ENCODE measurements at regions not wholly inside any gene's neighbourhood (a gene's known extent, or its start where the extent isn't known, plus 50 kb on each side); places are given as distances from the start of the nearest gene placed in this dataset.

DNA sequence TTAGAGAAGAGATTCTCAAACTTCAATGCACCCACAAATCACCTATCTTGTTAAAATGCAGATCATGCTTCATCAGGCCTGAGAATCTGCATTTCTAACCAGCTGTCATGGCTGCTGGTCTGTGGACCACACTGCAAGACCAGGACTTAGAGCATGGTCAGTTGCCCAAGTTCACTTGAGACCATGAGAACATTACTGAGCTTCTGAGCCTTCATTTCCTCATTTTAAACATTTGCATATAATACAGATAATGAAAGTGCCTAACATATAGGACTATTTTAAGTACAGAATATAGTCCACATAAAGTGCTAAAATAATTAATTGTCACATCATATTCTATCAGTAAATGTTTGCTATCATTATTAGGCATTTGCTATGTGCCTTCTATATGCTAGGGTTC is 260.8 kb upstream of the TNC start:
- Histone ChIP-seq H2AFZ (ENCODE audit: low read depth, low read length) (no peak overlapping the region), H3K4me2 (ENCODE audit: low read length) (no peak overlapping the region)

DNA sequence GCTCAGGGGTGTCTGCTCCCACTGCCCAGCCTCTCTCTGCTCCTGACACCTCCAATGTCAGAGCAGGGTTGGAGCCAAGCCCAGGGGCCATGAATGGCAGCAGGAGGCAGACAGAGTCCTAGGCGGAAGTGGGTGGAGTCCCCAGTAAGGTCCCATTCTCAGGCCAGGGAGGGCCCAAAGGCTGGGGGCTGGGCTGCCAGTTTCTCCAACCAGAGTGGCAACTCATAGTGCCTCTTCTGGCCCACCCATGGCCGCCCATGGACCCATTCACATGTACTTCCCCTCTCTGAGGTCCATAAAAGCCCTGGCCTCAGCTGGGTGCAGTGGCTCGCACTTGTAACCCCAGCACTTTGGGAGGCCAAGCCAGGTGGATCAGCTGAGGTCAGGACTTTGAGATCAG is 261.8 kb upstream of the TNC start:
- TF ChIP-seq, protein P1, sequence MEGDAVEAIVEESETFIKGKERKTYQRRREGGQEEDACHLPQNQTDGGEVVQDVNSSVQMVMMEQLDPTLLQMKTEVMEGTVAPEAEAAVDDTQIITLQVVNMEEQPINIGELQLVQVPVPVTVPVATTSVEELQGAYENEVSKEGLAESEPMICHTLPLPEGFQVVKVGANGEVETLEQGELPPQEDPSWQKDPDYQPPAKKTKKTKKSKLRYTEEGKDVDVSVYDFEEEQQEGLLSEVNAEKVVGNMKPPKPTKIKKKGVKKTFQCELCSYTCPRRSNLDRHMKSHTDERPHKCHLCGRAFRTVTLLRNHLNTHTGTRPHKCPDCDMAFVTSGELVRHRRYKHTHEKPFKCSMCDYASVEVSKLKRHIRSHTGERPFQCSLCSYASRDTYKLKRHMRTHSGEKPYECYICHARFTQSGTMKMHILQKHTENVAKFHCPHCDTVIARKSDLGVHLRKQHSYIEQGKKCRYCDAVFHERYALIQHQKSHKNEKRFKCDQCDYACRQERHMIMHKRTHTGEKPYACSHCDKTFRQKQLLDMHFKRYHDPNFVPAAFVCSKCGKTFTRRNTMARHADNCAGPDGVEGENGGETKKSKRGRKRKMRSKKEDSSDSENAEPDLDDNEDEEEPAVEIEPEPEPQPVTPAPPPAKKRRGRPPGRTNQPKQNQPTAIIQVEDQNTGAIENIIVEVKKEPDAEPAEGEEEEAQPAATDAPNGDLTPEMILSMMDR (IDR thresholded peaks at IDR 0.05; ENCODE audit: low read depth, low read length), result no peak
- TF ChIP-seq EZH2phosphoT487 (IDR thresholded peaks at IDR 0.05; ENCODE audit: low read depth), result no peak

More for the DNA sequence above, 260.8 kb upstream of the TNC start:
- Histone ChIP-seq H3K9me3 (ENCODE audit: insufficient read depth, low read length) (no peaks in the 10 kb centered on the region), H4K20me1 (ENCODE audit: insufficient read depth, low read length) (no peaks in the 10 kb centered on the region), H3K36me3 (replicated peaks; ENCODE audit: low read depth, low read length) (no peaks in the 10 kb centered on the region), H3K27ac (ENCODE audit: low read length) (no peak overlapping the region), H3K9ac (ENCODE audit: low read length) (no peak overlapping the region), H3K4me1 (ENCODE audit: low read length) (peaks cover 6% of the 10 kb centered on the region), H3K27me3 (ENCODE audit: low read depth, low read length) (no peaks in the 10 kb centered on the region), H3K4me3 (ENCODE audit: low read length) (no peak overlapping the region), H3K79me2 (ENCODE audit: low read length) (no peaks in the 10 kb centered on the region)
- no peak for TF ChIP-seq EZH2phosphoT487 (IDR thresholded peaks at IDR 0.05; ENCODE audit: low read depth)
- TF ChIP-seq, protein P1 (IDR thresholded peaks at IDR 0.05; ENCODE audit: low read depth, low read length), result no peak

DNA sequence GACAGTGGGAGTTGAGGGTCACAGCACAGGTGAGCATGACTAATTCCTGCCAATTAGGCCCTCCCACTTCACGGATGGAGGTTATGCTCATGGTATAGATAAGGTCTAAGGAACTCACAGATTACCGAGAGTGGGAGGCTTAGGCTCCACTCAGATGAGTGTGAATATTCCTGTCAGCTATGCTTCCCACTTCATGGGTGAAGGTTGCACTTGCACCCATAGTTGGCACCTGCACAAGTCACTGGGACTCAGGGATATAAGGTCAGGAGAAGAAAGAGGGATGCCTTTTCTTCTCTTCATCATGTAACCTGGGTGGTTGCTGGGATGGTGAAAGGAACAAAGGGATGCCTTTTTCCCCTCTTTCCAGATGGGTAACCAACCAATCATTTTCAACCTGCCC is 264.9 kb upstream of the TNC start:
- no peaks in the 10 kb centered on the region for H3K9me3 ChIP-seq (ENCODE audit: insufficient read depth, low read length)
- TF ChIP-seq, protein P1 (IDR thresholded peaks at IDR 0.05; ENCODE audit: low read depth, low read length), result no peak
- TF ChIP-seq EZH2phosphoT487 (IDR thresholded peaks at IDR 0.05; ENCODE audit: low read depth), result no peak
- no peaks in the 10 kb centered on the region for H3K27me3 ChIP-seq (ENCODE audit: low read depth, low read length)
- H3K4me2 ChIP-seq (ENCODE audit: low read length), result no peak overlapping the region
- no peak overlapping the region for H3K4me3 ChIP-seq (ENCODE audit: low read length)
- no peaks in the 10 kb centered on the region for H3K36me3 ChIP-seq (replicated peaks; ENCODE audit: low read depth, low read length)
- no peak overlapping the region for H3K27ac ChIP-seq (ENCODE audit: low read length)
- no peaks in the 10 kb centered on the region for H4K20me1 ChIP-seq (ENCODE audit: insufficient read depth, low read length)
- no peak overlapping the region for H3K9ac ChIP-seq (ENCODE audit: low read length)
- H2AFZ ChIP-seq (ENCODE audit: low read depth, low read length), result no peak overlapping the region
- H3K79me2 ChIP-seq (ENCODE audit: low read length), result no peaks in the 10 kb centered on the region
- H3K4me1 ChIP-seq (ENCODE audit: low read length), result peaks cover 6% of the 10 kb centered on the region

More for the DNA sequence above, 261.8 kb upstream of the TNC start:
- H3K4me2 ChIP-seq (ENCODE audit: low read length), result no peak overlapping the region
- H3K27me3 ChIP-seq (ENCODE audit: low read depth, low read length), result no peaks in the 10 kb centered on the region
- H3K9ac ChIP-seq (ENCODE audit: low read length), result no peak overlapping the region
- peaks cover 6% of the 10 kb centered on the region for H3K4me1 ChIP-seq (ENCODE audit: low read length)
- H3K79me2 ChIP-seq (ENCODE audit: low read length), result no peaks in the 10 kb centered on the region
- H3K9me3 ChIP-seq (ENCODE audit: insufficient read depth, low read length), result no peaks in the 10 kb centered on the region
- H4K20me1 ChIP-seq (ENCODE audit: insufficient read depth, low read length), result no peaks in the 10 kb centered on the region
- no peak overlapping the region for H3K27ac ChIP-seq (ENCODE audit: low read length)
- no peak overlapping the region for H2AFZ ChIP-seq (ENCODE audit: low read depth, low read length)
- no peak overlapping the region for H3K4me3 ChIP-seq (ENCODE audit: low read length)
- no peaks in the 10 kb centered on the region for H3K36me3 ChIP-seq (replicated peaks; ENCODE audit: low read depth, low read length)

DNA sequence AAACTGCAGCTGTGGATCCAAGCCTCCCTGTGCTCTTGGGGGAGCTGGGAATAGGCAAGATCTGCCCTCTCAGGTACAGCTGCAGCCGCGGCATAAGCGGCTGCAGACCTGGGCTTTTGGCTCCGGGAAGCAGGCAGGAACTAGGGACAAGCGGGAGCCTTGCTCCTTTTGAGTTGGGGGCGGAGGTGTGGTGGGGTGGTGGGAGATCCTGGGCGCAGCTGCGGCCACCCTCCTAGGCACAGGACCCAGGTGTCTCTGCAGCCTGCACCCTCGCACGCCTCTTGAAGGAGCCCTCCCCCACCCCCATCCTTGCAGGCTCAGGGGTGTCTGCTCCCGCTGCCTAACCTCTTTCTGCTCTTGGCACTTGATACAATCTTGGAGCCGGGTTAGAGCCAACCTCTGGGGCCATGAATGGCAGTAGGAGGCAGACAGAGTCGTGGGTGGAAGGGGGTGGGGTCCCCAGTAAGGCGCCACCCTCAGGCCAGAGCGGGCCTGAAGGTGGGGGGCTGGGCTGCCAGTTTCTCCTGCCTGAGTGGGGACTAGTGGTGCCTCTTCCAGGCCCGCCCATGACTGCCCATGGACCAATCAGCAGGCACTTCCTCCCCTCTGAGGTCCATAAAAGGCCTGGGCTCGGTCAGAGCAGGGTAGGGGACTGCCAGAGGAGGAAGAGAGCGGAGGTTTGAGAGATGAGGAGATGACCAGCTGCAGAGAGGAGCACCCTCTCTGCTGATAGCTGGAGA is 267.6 kb upstream of the TNC start:
- H3K36me3 ChIP-seq (replicated peaks; ENCODE audit: low read depth, low read length), result no peaks in the 10 kb centered on the region
- TF ChIP-seq, protein P1 (IDR thresholded peaks at IDR 0.05; ENCODE audit: low read depth, low read length), result no peak
- TF ChIP-seq EZH2phosphoT487 (IDR thresholded peaks at IDR 0.05; ENCODE audit: low read depth), result no peak
- no peak overlapping the region for H3K4me3 ChIP-seq (ENCODE audit: low read length)
- no peaks in the 10 kb centered on the region for H3K9me3 ChIP-seq (ENCODE audit: insufficient read depth, low read length)
- no peak overlapping the region for H3K9ac ChIP-seq (ENCODE audit: low read length)
- H3K27me3 ChIP-seq (ENCODE audit: low read depth, low read length), result no peaks in the 10 kb centered on the region
- H3K79me2 ChIP-seq (ENCODE audit: low read length), result no peaks in the 10 kb centered on the region
- no peak overlapping the region for H3K4me2 ChIP-seq (ENCODE audit: low read length)
- H3K4me1 ChIP-seq (ENCODE audit: low read length), result no peaks in the 10 kb centered on the region
- no peak overlapping the region for H2AFZ ChIP-seq (ENCODE audit: low read depth, low read length)
- no peaks in the 10 kb centered on the region for H4K20me1 ChIP-seq (ENCODE audit: insufficient read depth, low read length)
- no peak overlapping the region for H3K27ac ChIP-seq (ENCODE audit: low read length)

All from OCI-LY3 (cell line).